ENCODE measurements at regions not wholly inside any gene's neighbourhood (a gene's known extent, or its start where the extent isn't known, plus 50 kb on each side); places are given as distances from the start of the nearest gene placed in this dataset.

DNA sequence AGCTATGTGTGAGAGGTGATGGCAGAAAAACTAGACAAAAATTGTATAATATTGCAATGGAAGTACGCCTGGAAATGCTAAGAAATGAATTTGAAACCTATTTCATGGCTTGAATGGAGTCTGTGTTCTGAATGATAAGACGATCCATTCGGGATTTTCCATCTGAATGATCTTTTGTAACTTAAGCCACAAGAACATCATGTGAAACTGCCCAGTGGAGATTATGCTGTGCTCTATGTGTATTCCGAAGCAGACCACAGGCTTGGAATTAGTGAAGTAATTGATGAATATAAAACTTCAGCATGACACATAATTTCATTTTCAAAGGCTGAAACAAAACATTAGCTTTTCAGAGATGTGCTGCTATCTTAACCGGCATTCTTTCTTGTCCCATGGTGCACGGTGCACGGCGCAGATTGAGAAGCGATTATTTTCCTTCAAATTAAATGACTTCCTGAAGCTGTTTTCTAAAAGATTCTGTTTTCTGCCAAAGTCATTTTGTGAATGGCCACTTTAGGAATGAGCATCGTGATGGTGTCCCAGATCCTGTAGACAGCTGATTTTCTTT, 652.9 kb downstream of the PLA2G4A start:
- TF ChIP-seq, protein P1, sequence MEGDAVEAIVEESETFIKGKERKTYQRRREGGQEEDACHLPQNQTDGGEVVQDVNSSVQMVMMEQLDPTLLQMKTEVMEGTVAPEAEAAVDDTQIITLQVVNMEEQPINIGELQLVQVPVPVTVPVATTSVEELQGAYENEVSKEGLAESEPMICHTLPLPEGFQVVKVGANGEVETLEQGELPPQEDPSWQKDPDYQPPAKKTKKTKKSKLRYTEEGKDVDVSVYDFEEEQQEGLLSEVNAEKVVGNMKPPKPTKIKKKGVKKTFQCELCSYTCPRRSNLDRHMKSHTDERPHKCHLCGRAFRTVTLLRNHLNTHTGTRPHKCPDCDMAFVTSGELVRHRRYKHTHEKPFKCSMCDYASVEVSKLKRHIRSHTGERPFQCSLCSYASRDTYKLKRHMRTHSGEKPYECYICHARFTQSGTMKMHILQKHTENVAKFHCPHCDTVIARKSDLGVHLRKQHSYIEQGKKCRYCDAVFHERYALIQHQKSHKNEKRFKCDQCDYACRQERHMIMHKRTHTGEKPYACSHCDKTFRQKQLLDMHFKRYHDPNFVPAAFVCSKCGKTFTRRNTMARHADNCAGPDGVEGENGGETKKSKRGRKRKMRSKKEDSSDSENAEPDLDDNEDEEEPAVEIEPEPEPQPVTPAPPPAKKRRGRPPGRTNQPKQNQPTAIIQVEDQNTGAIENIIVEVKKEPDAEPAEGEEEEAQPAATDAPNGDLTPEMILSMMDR (IDR thresholded peaks at IDR 0.05), result no peak
- TF ChIP-seq POLR2A (IDR thresholded peaks at IDR 0.05), result no peak
